ENCODE measurements at regions not wholly inside any gene's neighbourhood (a gene's known extent, or its start where the extent isn't known, plus 50 kb on each side); places are given as distances from the start of the nearest gene placed in this dataset.

GRCh38 chr1:121569428-121569827 lies 384.7 kb downstream of the SRGAP2C start:
- no peak for TF ChIP-seq CTCF (conservative IDR thresholded peaks at IDR 0.05 in 1 of 2, IDR thresholded peaks at IDR 0.05 in 1 of 2; ENCODE audit: low read depth in 1 of 2, low read length in 2 of 2)
- TF ChIP-seq EZH2 (IDR thresholded peaks at IDR 0.05; ENCODE audit: low read length, missing control alignments): no peak
